Esophagus muscularis mucosa (tissue), 3 donors: ENCODE measurements at regions not wholly inside any gene's neighbourhood (a gene's known extent, or its start where the extent isn't known, plus 50 kb on each side); places are given as distances from the start of the nearest gene placed in this dataset.

Experiments
- CTCF ChIP-seq, 3 experiments: fragments of 200-600 bp in 2 of 3; fragments of 450-650 bp in 1 of 3; sonication (generic) in 2 of 3; IDR thresholded peaks; one replicate each; pipeline ENCODE4 v1.5.1; 2017 to 2019; ENCODE audit warnings: antibody characterized with exemption in 3 of 3, mild to moderate bottlenecking in 2 of 3, moderate library complexity in 1 of 3
- POLR2A ChIP-seq: fragments of 450-650 bp; IDR thresholded peaks from one replicate; pipeline ENCODE4 v1.6.1; 2017; ENCODE audit warnings: antibody characterized with exemption, moderate library complexity, mild to moderate bottlenecking, low read depth
- POLR2AphosphoS5 ChIP-seq, 2 donors: sonication (generic); formaldehyde crosslinking; IDR thresholded peaks; one replicate each; pipeline ENCODE4 v1.6.1; 2017; ENCODE audit warnings: antibody characterized with exemption in 2 of 2

- TF ChIP-seq POLR2AphosphoS5 (IDR thresholded peaks at IDR 0.05) (no peak), CTCF (IDR thresholded peaks at IDR 0.05) (no peak), POLR2A (no peak)
Measured at GRCh38 chr5:99088309-99088708, 159.5 kb upstream of the CHD1 start.
